NCI-H526 (cell line): ENCODE measurements at regions not wholly inside any gene's neighbourhood (a gene's known extent, or its start where the extent isn't known, plus 50 kb on each side); places are given as distances from the start of the nearest gene placed in this dataset.
A peak's percentile ranks its signal among the peaks of the same experiment; 100 is the strongest.

ENCODE experiments used
- DNase-seq, 2 experiments: peaks; one replicate each; lab custom pipeline; 2025; lab: John Stamatoyannopoulos, UW

GRCh38 chr3:55413236-55413635, 73.9 kb downstream of the WNT5A start:
- DNase-seq: no peak

- DNase-seq: no peak
Measured at GRCh38 chr3:55412545-55412944, 74.6 kb downstream of the WNT5A start.

GRCh38 chr3:55409806-55410205, 77.3 kb downstream of the WNT5A start:
- no peak for DNase-seq

- DNase-seq: no peak
Measured at GRCh38 chr3:55408193-55408826, 78.8 kb downstream of the WNT5A start.

- no peak for DNase-seq
Measured at GRCh38 chr3:55407426-55407820, 79.7 kb downstream of the WNT5A start.

GRCh38 chr3:55406696-55407425, 80.2 kb downstream of the WNT5A start:
- DNase-seq: no peak

- peak in 1 of 2 experiments; percentile 33 for DNase-seq
Measured at GRCh38 chr3:55405436-55405835, 81.7 kb downstream of the WNT5A start.

- DNase-seq: peak in 1 of 2 experiments; percentile 5
Measured at GRCh38 chr3:55402886-55403609, 84.1 kb downstream of the WNT5A start.

GRCh38 chr3:55380561-55380960, 106.5 kb downstream of the WNT5A start:
- no peak for DNase-seq

GRCh38 chr3:55376753-55377347, 110.3 kb downstream of the WNT5A start:
- no peak for DNase-seq

GRCh38 chr3:55373423-55373822, 113.7 kb downstream of the WNT5A start:
- DNase-seq: no peak

GRCh38 chr3:55370272-55370671, 116.8 kb downstream of the WNT5A start:
- DNase-seq: no peak

- no peak for DNase-seq
Measured at GRCh38 chr3:55369141-55369847, 117.8 kb downstream of the WNT5A start.

GRCh38 chr3:55368366-55368765, 118.7 kb downstream of the WNT5A start:
- no peak for DNase-seq

- no peak for DNase-seq
Measured at GRCh38 chr3:55367384-55367783, 119.7 kb downstream of the WNT5A start.

GRCh38 chr3:55364421-55364820, 122.7 kb downstream of the WNT5A start:
- no peak for DNase-seq

GRCh38 chr3:55362210-55362960, 124.7 kb downstream of the WNT5A start:
- no peak for DNase-seq

GRCh38 chr3:55357796-55358195, 129.3 kb downstream of the WNT5A start:
- no peak for DNase-seq

- no peak for DNase-seq
Measured at GRCh38 chr3:55352668-55353067, 134.4 kb downstream of the WNT5A start.

GRCh38 chr3:55349851-55350250, 137.3 kb downstream of the WNT5A start:
- DNase-seq: no peak
